T-cell (primary cell): ENCODE measurements at regions not wholly inside any gene's neighbourhood (a gene's known extent, or its start where the extent isn't known, plus 50 kb on each side); places are given as distances from the start of the nearest gene placed in this dataset.

ENCODE experiments used
- ATAC-seq, 4 experiments: fragments of 200-7000 bp in 3 of 4; fragments of 150-1000 bp in 1 of 4; cut with Tn5 transposase; replicated peaks in 1 of 4; 1 replicate in 3 of 4; 2 replicates in 1 of 4; pipeline ENCODE4 v1.10.0; 2021; ENCODE audit warnings: moderate library complexity in 3 of 4, mild to moderate bottlenecking in 2 of 4, moderate number of reproducible peaks in 1 of 4
- CTCF ChIA-PET, 2 donors: fragments of 300-600 bp; sonication (Branson Sonifier 250); formaldehyde crosslinking; loops; one replicate each; lab custom pipeline; 2022; ENCODE audit warnings: antibody characterized with exemption in 2 of 2; lab: Charles Lee
- POLR2A ChIA-PET, 2 donors: fragments of 300-600 bp; sonication (Branson Sonifier 250); formaldehyde crosslinking; loops; one replicate each; lab custom pipeline; 2022; ENCODE audit warnings: antibody characterized with exemption in 2 of 2; lab: Charles Lee
- DNase-seq, 35 experiments: peaks; one replicate each; pipeline versions ENCODE4 v3.0.0 to v3.0.0-alpha.2; 2013 to 2023
- H3K27ac ChIP-seq: one replicate; pipeline ENCODE4 v1.5.1; 2013; ENCODE audit warnings: low read length
- H3K27me3 ChIP-seq, 2 experiments: replicated peaks in 1 of 2; 1 replicate in 1 of 2; 2 replicates in 1 of 2; pipeline versions ENCODE4 v1.6.1 to v1.7.0; 2013; ENCODE audit warnings: low read length in 1 of 2, mixed read lengths in 1 of 2; ENCODE audit not compliant: control insufficient read depth in 2 of 2, insufficient read depth in 2 of 2; ENCODE audit errors: extremely low read depth in 1 of 2
- H3K36me3 ChIP-seq, 2 donors: 1 replicate in 1 of 2; 2 replicates in 1 of 2; pipeline versions ENCODE4 v1.6.1 to v1.7.0; 2013; ENCODE audit warnings: low read length in 1 of 2; ENCODE audit not compliant: control insufficient read depth in 2 of 2, insufficient read depth in 1 of 2; ENCODE audit errors: extremely low read depth in 1 of 2
- H3K4me1 ChIP-seq, 2 experiments: 1 replicate in 1 of 2; 2 replicates in 1 of 2; pipeline versions ENCODE4 v1.6.1 to v1.7.0; 2013; ENCODE audit warnings: low read length in 2 of 2, mixed read lengths in 1 of 2; ENCODE audit not compliant: insufficient read depth in 2 of 2, control insufficient read depth in 1 of 2; ENCODE audit errors: extremely low read depth in 1 of 2
- H3K4me3 ChIP-seq, 2 donors: 1 replicate in 1 of 2; 2 replicates in 1 of 2; pipeline versions ENCODE4 v1.5.1 to v1.7.0; 2013; ENCODE audit warnings: mild to moderate bottlenecking in 2 of 2, low read length in 1 of 2, moderate library complexity in 1 of 2; ENCODE audit not compliant: control insufficient read depth in 1 of 2; ENCODE audit errors: extremely low read depth in 1 of 2
- H3K9me3 ChIP-seq: 2 replicates; pipeline ENCODE4 v1.7.0; 2013
- H3K27ac Mint-ChIP-seq, 2 donors: one replicate each; pipeline ENCODE4 v1.8.0; 2020 to 2021; ENCODE audit warnings: mild to moderate bottlenecking in 2 of 2, mixed read lengths in 2 of 2
- H3K27me3 Mint-ChIP-seq, 2 donors: one replicate each; pipeline ENCODE4 v1.8.0; 2021 to 2022; ENCODE audit warnings: mixed read lengths in 2 of 2
- H3K36me3 Mint-ChIP-seq: one replicate; pipeline ENCODE4 v1.8.0; 2021; ENCODE audit warnings: mixed read lengths
- H3K4me1 Mint-ChIP-seq, 3 donors: one replicate each; pipeline ENCODE4 v1.8.0; 2020 to 2022; ENCODE audit warnings: mixed read lengths in 3 of 3, mild to moderate bottlenecking in 1 of 3
- H3K4me3 Mint-ChIP-seq, 3 donors: one replicate each; pipeline ENCODE4 v1.8.0; 2020 to 2022; ENCODE audit warnings: mild to moderate bottlenecking in 3 of 3, mixed read lengths in 3 of 3, moderate library complexity in 3 of 3
- H3K9me3 Mint-ChIP-seq, 3 donors: one replicate each; pipeline ENCODE4 v1.8.0; 2020 to 2022; ENCODE audit warnings: mixed read lengths in 3 of 3
- WGBS: methylation state at CpG from one replicate; pipeline ENCODE4 v1.1.5; 2013; ENCODE audit warnings: missing lambda C conversion rate; ENCODE audit not compliant: insufficient coverage; 5-methylcytosine and 5-hydroxymethylcytosine counted together

- peaks cover 25% of the 10 kb centered on the region for H3K36me3 Mint-ChIP-seq
- CTCF ChIA-PET = no interaction called here
- peaks cover 5 to 11% (median 7%) of the 10 kb centered on the region in 3 donors for H3K4me1 Mint-ChIP-seq
- Histone ChIP-seq H3K4me3 (no peak overlapping the region), H3K27me3 (no peaks in the 10 kb centered on the region), H3K36me3 (peaks cover 3 to 15% of the 10 kb centered on the region in 2 donors), H3K4me1 (peaks cover 0 to 8% of the 10 kb centered on the region in 2 experiments), H3K27ac (no peak overlapping the region), H3K9me3 (no peaks in the 10 kb centered on the region)
- H3K4me3 Mint-ChIP-seq = no peak overlapping the region
- 98% methylated on average over 9 of the region's 11 CpGs for WGBS
- H3K27ac Mint-ChIP-seq = no peak overlapping the region
- POLR2A ChIA-PET = no interaction called here
- DNase-seq = no peak
- no peaks in the 10 kb centered on the region for H3K27me3 Mint-ChIP-seq
- ATAC-seq = no peak
- H3K9me3 Mint-ChIP-seq = no peaks in the 10 kb centered on the region
These were observed 125.3 kb upstream of the SMURF2 start for GRCh38 chr17:64787255-64787920.

- peaks cover 3 to 15% of the 10 kb centered on the region in 2 donors for H3K36me3 ChIP-seq
- Mint-ChIP-seq H3K9me3 (no peaks in the 10 kb centered on the region), H3K27ac (peak overlapping the region in 1 of 2 donors; percentile 6), H3K4me1 (peaks cover 8 to 11% (median 10%) of the 10 kb centered on the region in 3 donors), H3K4me3 (no peak overlapping the region), H3K36me3 (peaks cover 20% of the 10 kb centered on the region), H3K27me3 (no peaks in the 10 kb centered on the region)
- H3K4me3 ChIP-seq = no peak overlapping the region
- H3K27me3 ChIP-seq = no peaks in the 10 kb centered on the region
- H3K27ac ChIP-seq = no peak overlapping the region
- POLR2A ChIA-PET = no interaction called here
- WGBS = 94% methylated on average over 9 of the region's 12 CpGs
- DNase-seq (peak in 1 of 35 experiments; percentile 9), ATAC-seq (no peak)
- CTCF ChIA-PET = no interaction called here
- H3K4me1 ChIP-seq = peaks cover 3 to 8% of the 10 kb centered on the region in 2 experiments
- H3K9me3 ChIP-seq = no peaks in the 10 kb centered on the region
These were observed 124.2 kb upstream of the SMURF2 start for GRCh38 chr17:64786337-64786736.

DNA sequence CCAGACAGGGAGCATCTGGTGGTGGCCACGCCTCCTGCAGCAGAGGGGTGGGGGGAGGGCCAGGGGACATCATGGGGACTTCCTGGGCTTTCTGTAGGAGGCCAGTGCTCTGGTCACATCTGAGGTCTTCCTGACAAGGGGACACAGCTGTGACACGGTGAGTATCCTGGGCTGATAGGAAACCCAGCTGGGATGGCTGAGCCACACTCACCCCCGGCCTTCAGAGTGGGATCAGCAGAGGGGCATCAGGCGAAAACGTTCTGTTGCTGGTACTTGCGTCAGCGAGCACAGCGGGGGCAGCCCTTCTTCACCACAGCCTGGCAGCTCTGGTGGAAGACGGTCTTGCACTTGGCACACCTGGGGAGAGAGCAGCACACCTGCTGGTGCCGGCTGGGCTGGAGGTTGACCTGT, 122.9 kb upstream of the SMURF2 start:
- Mint-ChIP-seq H3K4me1 (peaks cover 9 to 12% (median 11%) of the 10 kb centered on the region in 3 donors), H3K27me3 (no peaks in the 10 kb centered on the region), H3K27ac (no peak overlapping the region), H3K36me3 (peaks cover 20% of the 10 kb centered on the region), H3K4me3 (no peak overlapping the region), H3K9me3 (no peaks in the 10 kb centered on the region)
- Histone ChIP-seq H3K27me3 (peaks cover 0 to 7% of the 10 kb centered on the region in 2 experiments), H3K36me3 (peaks cover 3 to 15% of the 10 kb centered on the region in 2 donors), H3K9me3 (no peaks in the 10 kb centered on the region), H3K4me1 (peaks cover 8 to 20% of the 10 kb centered on the region in 2 experiments), H3K4me3 (no peak overlapping the region), H3K27ac (no peak overlapping the region)
- ChIA-PET POLR2A (no interaction called here), CTCF (no interaction called here)
- 94% methylated on average over 8 of the region's 10 CpGs for WGBS
- ATAC-seq (no peak), DNase-seq (peak in 1 of 35 experiments; percentile 19)

GRCh38 chr17:64784353-64785010, 122.4 kb upstream of the SMURF2 start:
- Mint-ChIP-seq H3K36me3 (peaks cover 20% of the 10 kb centered on the region), H3K4me3 (no peak overlapping the region), H3K27ac (no peak overlapping the region), H3K4me1 (peaks cover 12 to 16% (median 13%) of the 10 kb centered on the region in 3 donors), H3K9me3 (no peaks in the 10 kb centered on the region), H3K27me3 (no peaks in the 10 kb centered on the region)
- CTCF ChIA-PET = no interaction called here
- POLR2A ChIA-PET = interaction anchor here in 1 of 2 donors (0.5 kb wide), 1 partner anchor 278 kb away, joined by 3 read pairs; the partner anchor contains the start of gene DDX5
- no peak overlapping the region for H3K27ac ChIP-seq
- H3K4me1 ChIP-seq = peaks cover 10 to 26% of the 10 kb centered on the region in 2 experiments
- H3K36me3 ChIP-seq = peaks cover 3 to 15% of the 10 kb centered on the region in 2 donors
- WGBS = 100% methylated on average over 2 of the region's 16 CpGs
- no peak for ATAC-seq
- H3K27me3 ChIP-seq = peaks cover 0 to 12% of the 10 kb centered on the region in 2 experiments
- no peak overlapping the region for H3K4me3 ChIP-seq
- DNase-seq = peak in 1 of 35 experiments; percentile 8
- no peaks in the 10 kb centered on the region for H3K9me3 ChIP-seq

DNA sequence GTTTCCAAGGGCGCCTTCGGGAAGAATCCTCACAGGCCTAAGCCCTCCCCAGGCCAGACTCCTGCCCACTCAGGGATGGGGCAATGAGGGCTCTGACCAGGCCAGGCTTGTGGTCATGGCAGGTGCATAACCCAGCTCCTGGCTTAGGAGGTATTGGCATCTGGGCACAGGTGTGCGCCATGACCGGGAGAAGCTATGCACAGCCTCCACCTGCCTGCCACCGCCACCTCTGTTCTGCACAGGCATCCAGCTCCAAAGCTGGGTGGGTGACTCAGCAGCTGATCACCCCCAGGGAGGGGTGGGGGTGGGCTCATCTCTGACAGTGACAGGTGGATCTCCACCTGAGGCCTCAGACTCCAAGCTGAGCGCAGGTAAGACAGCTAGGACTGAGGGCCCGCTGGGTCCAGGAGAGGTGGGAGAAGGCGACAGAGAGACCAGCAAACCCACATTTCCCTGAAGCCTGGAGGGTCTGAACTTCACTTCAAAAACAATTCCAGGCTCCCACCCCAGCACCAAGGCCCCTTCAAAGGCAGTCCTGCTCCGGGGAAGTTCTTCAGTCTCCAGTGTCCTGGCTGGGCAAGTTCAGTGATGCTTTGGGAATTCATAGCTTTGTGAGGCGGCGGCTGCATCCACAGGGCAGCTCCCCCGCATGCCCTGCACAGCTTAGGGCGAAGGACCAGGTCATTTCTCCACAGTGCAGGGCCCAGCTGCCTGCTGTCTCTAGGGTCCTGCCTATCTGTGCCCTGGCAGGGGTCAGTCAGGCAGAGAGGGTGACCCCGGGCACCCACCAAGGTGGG, 121.6 kb upstream of the SMURF2 start:
- peaks cover 20% of the 10 kb centered on the region for H3K36me3 Mint-ChIP-seq
- no peak overlapping the region for H3K27ac ChIP-seq
- H3K9me3 Mint-ChIP-seq = no peaks in the 10 kb centered on the region
- no peak for ATAC-seq
- POLR2A ChIA-PET = interaction anchor here in 1 of 2 donors (0.5 kb wide), 1 partner anchor 278 kb away, joined by 3 read pairs; the partner anchor contains the start of gene DDX5
- no peak overlapping the region for H3K4me3 ChIP-seq
- H3K27me3 ChIP-seq = peaks cover 0 to 19% of the 10 kb centered on the region in 2 experiments
- peaks cover 0 to 1% of the 10 kb centered on the region in 2 donors for H3K27me3 Mint-ChIP-seq
- H3K27ac Mint-ChIP-seq = no peak overlapping the region
- no peak overlapping the region for H3K4me3 Mint-ChIP-seq
- WGBS = 96% methylated on average over 11 of the region's 14 CpGs
- H3K4me1 Mint-ChIP-seq = peaks cover 12 to 18% (median 17%) of the 10 kb centered on the region in 3 donors
- H3K36me3 ChIP-seq = peaks cover 0 to 15% of the 10 kb centered on the region in 2 donors
- peaks cover 15 to 33% of the 10 kb centered on the region in 2 experiments for H3K4me1 ChIP-seq
- CTCF ChIA-PET = no interaction called here
- no peaks in the 10 kb centered on the region for H3K9me3 ChIP-seq
- peak in 1 of 35 experiments; percentile 22 for DNase-seq

DNA sequence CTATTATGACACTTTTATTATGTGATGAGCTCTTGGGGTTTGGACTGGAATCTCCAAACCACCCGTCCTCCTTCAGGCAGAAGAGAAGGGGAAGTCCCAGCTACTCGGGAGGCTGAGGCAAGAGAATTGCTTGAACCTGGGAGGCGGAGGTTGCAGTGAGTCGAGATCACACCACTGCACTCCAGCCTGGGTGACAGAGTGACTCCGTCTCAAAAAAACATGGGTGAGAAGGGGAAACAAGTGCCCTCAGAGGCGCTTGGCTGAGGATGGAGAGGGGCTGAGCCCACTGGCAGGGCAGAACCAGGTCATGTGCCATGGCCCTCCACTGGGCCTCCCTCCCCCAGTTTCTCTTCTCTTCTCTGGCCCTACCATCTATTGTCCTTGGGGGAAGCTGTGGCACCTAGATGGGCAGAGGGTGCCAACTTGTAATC, 120.9 kb upstream of the SMURF2 start:
- POLR2A ChIA-PET = no interaction called here
- ATAC-seq = no peak
- peaks cover 1 to 22% of the 10 kb centered on the region in 2 experiments for H3K27me3 ChIP-seq
- H3K27ac ChIP-seq = no peak overlapping the region
- H3K9me3 ChIP-seq = no peaks in the 10 kb centered on the region
- no peak overlapping the region for H3K4me3 ChIP-seq
- H3K36me3 ChIP-seq = peaks cover 0 to 13% of the 10 kb centered on the region in 2 donors
- CTCF ChIA-PET = no interaction called here
- peak overlapping the region; percentile 22 to 52 for H3K27ac Mint-ChIP-seq
- H3K36me3 Mint-ChIP-seq = peaks cover 20% of the 10 kb centered on the region
- H3K4me1 Mint-ChIP-seq = peaks cover 12 to 18% (median 17%) of the 10 kb centered on the region in 3 donors
- peaks cover 0 to 1% of the 10 kb centered on the region in 2 donors for H3K27me3 Mint-ChIP-seq
- no peak overlapping the region for H3K4me3 Mint-ChIP-seq
- H3K9me3 Mint-ChIP-seq = no peaks in the 10 kb centered on the region
- DNase-seq = no peak
- H3K4me1 ChIP-seq = peaks cover 15 to 36% of the 10 kb centered on the region in 2 experiments
- 74% methylated on average over 3 of the region's 6 CpGs for WGBS
